ENCODE measurements at regions not wholly inside any gene's neighbourhood (a gene's known extent, or its start where the extent isn't known, plus 50 kb on each side); places are given as distances from the start of the nearest gene placed in this dataset.

DNA sequence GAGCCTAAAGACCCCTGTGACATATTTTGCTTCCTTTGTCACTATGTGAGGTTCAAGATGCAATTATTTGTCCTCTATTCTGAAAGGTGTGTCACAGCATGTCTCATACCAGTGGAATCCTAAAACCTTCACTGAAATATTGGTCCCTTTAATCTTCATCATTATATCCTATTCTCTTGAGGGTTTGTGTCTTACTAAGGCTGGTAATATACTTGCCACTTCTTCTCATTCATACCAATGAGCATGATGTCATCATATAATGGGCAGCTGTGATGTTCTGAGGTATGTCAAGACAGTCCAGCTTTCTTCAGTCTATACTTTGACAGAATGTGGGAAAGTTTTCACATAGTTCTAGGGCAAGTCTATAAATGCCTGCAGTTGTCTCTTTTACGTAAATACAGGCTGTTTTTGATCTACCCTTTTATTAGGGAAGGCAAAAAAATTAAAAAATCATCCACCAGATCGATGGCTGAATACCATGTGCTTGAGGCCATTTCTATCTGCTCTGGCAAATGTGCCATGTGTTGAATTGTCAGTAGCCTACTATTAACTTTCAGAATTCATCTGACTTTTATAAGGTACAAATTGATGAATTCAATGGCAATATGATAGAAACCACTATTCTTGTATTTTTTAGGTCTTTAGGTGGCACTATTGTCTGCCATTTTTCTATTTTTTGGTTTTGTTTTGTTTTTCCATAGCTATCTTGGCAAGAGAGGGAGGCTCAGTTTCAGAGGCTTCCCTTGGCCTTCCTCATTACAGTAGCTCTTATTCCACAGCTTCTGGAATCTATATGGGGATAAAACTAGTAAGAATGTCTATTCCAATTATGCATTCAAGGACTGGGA lies 209.0 kb downstream of the PPARGC1A start:
- no TSS peak for BruUV-seq (replicated peaks)
- TF ChIP-seq, protein P1, sequence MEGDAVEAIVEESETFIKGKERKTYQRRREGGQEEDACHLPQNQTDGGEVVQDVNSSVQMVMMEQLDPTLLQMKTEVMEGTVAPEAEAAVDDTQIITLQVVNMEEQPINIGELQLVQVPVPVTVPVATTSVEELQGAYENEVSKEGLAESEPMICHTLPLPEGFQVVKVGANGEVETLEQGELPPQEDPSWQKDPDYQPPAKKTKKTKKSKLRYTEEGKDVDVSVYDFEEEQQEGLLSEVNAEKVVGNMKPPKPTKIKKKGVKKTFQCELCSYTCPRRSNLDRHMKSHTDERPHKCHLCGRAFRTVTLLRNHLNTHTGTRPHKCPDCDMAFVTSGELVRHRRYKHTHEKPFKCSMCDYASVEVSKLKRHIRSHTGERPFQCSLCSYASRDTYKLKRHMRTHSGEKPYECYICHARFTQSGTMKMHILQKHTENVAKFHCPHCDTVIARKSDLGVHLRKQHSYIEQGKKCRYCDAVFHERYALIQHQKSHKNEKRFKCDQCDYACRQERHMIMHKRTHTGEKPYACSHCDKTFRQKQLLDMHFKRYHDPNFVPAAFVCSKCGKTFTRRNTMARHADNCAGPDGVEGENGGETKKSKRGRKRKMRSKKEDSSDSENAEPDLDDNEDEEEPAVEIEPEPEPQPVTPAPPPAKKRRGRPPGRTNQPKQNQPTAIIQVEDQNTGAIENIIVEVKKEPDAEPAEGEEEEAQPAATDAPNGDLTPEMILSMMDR (IDR thresholded peaks at IDR 0.05; ENCODE audit: unreplicated experiment): no peak
- ChIA-PET CTCF (interaction anchor here (0.7 to 2.0 kb wide), 6 partner anchors 17 to 961 kb away, joined by 3 to 4 read pairs (median 3); no protein-coding TSS in a partner anchor), POLR2A (no interaction called here)
- Mint-ChIP-seq H3K9me3 (ENCODE audit: unreplicated experiment) (no peaks in the 10 kb centered on the region), H3K36me3 (ENCODE audit: insufficient read depth, unreplicated experiment) (peaks cover 6% of the 10 kb centered on the region), H3K27ac (ENCODE audit: low read depth, unreplicated experiment) (no peak overlapping the region), H3K27me3 (ENCODE audit: insufficient read depth, unreplicated experiment) (no peaks in the 10 kb centered on the region), H3K4me1 (ENCODE audit: insufficient read depth, unreplicated experiment) (no peaks in the 10 kb centered on the region), H3K4me3 (ENCODE audit: unreplicated experiment) (no peak overlapping the region)
- intact Hi-C loops (cut with micrococcal nuclease): loop anchor here (1.0 kb wide), 1 partner anchor 738 kb away; no protein-coding TSS in a partner anchor
- DNase-seq (ENCODE audit: unreplicated experiment): peak; percentile 9

DNA sequence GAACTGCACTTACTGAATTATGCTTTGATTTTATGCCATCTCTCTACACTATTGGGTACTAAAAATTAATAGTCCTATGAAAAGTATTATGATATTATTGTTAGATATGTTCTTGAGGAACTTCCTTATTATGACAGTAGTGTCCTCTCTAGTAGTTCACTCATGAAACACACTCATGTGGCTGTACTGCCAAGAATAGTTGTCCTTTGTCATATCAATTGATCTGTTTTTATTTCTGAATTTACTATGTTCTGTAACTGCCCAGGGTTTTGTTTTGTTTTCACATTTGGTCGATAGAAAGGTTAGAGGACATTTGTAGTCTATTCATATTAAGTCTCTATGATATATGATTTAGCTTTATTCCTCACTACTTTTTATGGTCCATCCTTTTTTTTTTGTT lies 215.2 kb downstream of the PPARGC1A start:
- DNase-seq (ENCODE audit: unreplicated experiment): no peak
- no peak overlapping the region for H3K27ac Mint-ChIP-seq (ENCODE audit: low read depth, unreplicated experiment)
- H3K9me3 Mint-ChIP-seq (ENCODE audit: unreplicated experiment): peaks cover 9% of the 10 kb centered on the region
- TF ChIP-seq, protein P1 (IDR thresholded peaks at IDR 0.05; ENCODE audit: unreplicated experiment): no peak
- H3K27me3 Mint-ChIP-seq (ENCODE audit: insufficient read depth, unreplicated experiment): no peaks in the 10 kb centered on the region
- intact Hi-C loops (cut with micrococcal nuclease): no loop called here
- ChIA-PET POLR2A (no interaction called here), CTCF (interaction anchor here (0.5 to 1.4 kb wide), 2 partner anchors 43 to 818 kb away, joined by 4 to 5 read pairs; no protein-coding TSS in a partner anchor)
- no peaks in the 10 kb centered on the region for H3K4me1 Mint-ChIP-seq (ENCODE audit: insufficient read depth, unreplicated experiment)
- peaks cover 6% of the 10 kb centered on the region for H3K36me3 Mint-ChIP-seq (ENCODE audit: insufficient read depth, unreplicated experiment)
- no TSS peak for BruUV-seq (replicated peaks)
- H3K4me3 Mint-ChIP-seq (ENCODE audit: unreplicated experiment): no peak overlapping the region

DNA sequence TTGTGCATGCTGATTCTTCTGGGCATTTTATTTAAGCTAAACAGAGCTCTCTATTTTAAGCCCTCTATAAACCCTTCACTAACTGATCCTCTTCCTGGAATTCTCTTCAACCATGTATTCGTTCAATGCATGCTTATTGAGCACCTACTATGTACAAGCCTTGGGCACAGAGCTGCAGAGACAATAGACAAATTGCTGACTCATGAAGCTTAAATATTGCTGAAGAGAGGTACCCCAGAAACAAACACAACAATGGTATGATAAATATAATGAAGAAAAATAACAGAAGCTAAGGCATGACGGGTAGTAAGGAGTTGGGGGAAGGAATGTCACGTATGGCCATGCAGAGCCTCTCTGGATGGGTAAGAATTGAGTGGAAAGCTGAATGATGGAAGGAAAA lies 222.2 kb downstream of the PPARGC1A start:
- CTCF ChIA-PET: interaction anchor here (1.1 to 1.3 kb wide), 2 partner anchors 10 to 17 kb away, joined by 3 to 4 read pairs; no protein-coding TSS in a partner anchor
- intact Hi-C loops (cut with micrococcal nuclease): no loop called here
- DNase-seq (ENCODE audit: unreplicated experiment): no peak

DNA sequence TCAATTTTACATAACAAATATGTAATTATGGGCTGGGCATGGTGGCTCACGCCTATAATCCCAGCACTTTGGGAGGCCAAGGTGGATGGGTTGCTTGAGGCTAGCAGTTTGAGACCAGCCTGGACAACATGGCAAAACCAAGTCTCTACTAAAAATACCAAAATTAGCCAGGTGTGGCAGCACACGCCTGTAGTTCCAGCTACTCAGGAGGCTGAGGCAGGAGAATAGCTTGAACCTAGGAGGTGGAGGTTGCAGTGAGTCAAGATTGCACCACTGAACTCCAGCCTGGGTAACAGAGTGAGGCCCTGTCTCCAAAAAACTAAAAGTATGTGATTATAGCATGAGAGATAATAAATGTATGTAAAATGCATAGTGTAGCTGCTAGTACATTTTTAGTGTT lies 229.0 kb downstream of the PPARGC1A start:
- no TSS peak for BruUV-seq (replicated peaks)
- Mint-ChIP-seq H3K27ac (ENCODE audit: low read depth, unreplicated experiment) (no peak overlapping the region), H3K4me3 (ENCODE audit: unreplicated experiment) (no peak overlapping the region), H3K9me3 (ENCODE audit: unreplicated experiment) (no peaks in the 10 kb centered on the region), H3K36me3 (ENCODE audit: insufficient read depth, unreplicated experiment) (no peaks in the 10 kb centered on the region), H3K27me3 (ENCODE audit: insufficient read depth, unreplicated experiment) (no peaks in the 10 kb centered on the region), H3K4me1 (ENCODE audit: insufficient read depth, unreplicated experiment) (no peaks in the 10 kb centered on the region)
- ChIA-PET CTCF (interaction anchor here (1.0 kb wide), 2 partner anchors 57 to 229 kb away, joined by 3 read pairs; partner anchors contain the start of gene PPARGC1A), POLR2A (no interaction called here)
- TF ChIP-seq, protein P1 (IDR thresholded peaks at IDR 0.05; ENCODE audit: unreplicated experiment): no peak
- DNase-seq (ENCODE audit: unreplicated experiment): no peak
- intact Hi-C loops (cut with micrococcal nuclease): no loop called here

More for the DNA sequence above, 222.2 kb downstream of the PPARGC1A start:
- POLR2A ChIA-PET: interaction anchor here (0.8 kb wide), 1 partner anchor 110 kb away, joined by 3 read pairs; no protein-coding TSS in a partner anchor
- no peaks in the 10 kb centered on the region for H3K9me3 Mint-ChIP-seq (ENCODE audit: unreplicated experiment)
- TF ChIP-seq, protein P1 (IDR thresholded peaks at IDR 0.05; ENCODE audit: unreplicated experiment): no peak
- no peak overlapping the region for H3K4me3 Mint-ChIP-seq (ENCODE audit: unreplicated experiment)
- H3K36me3 Mint-ChIP-seq (ENCODE audit: insufficient read depth, unreplicated experiment): no peaks in the 10 kb centered on the region
- BruUV-seq (replicated peaks): no TSS peak
- no peaks in the 10 kb centered on the region for H3K4me1 Mint-ChIP-seq (ENCODE audit: insufficient read depth, unreplicated experiment)
- H3K27me3 Mint-ChIP-seq (ENCODE audit: insufficient read depth, unreplicated experiment): no peaks in the 10 kb centered on the region
- H3K27ac Mint-ChIP-seq (ENCODE audit: low read depth, unreplicated experiment): no peak overlapping the region
